ENCODE measurements at regions not wholly inside any gene's neighbourhood (a gene's known extent, or its start where the extent isn't known, plus 50 kb on each side); places are given as distances from the start of the nearest gene placed in this dataset.

DNA sequence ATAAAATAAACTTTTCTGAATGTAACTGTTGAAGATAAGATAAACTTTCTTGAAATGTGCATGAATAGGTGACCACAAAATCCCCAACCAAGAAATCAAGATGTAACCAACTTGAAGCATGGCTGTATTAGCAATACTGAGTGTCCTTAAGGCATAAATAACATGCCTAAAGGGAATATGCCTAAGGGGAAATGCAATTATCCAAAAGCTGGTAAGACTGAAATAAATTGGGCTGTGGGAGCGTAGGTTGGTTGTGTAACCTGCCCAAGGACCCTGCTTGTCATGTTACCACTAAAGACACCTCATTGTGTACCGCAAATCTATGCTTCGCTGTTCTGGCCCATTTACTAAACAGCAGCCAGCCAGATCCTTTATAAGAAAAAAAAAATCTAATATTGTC is 200.8 kb upstream of the PDE10A start:
- in situ Hi-C loops (cut with HindIII; ENCODE audit: low sequenced_read_pairs): no loop called here
- no peak for DNase-seq (ENCODE audit: low spot score)

DNA sequence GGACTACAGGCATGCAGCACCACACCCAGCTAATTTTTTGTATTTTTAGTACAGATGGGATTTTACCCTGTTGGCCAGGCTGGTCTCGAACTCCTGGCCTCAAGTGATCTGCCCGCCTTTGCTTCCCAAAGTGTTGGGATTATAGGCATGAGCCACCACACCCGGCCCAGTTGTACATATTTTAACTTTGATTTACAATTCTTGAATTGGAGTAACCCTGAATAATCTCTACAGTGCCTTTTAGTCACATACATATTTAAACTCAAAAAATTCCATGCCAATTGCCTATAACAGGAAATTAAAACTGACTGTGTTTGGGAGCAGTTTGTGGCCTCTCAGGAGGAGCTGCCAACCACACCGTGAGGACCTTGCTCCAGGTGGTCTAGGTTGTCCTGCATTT is 199.8 kb upstream of the PDE10A start:
- in situ Hi-C loops (cut with HindIII; ENCODE audit: low sequenced_read_pairs): no loop called here
- no peak for DNase-seq (ENCODE audit: low spot score)

DNA sequence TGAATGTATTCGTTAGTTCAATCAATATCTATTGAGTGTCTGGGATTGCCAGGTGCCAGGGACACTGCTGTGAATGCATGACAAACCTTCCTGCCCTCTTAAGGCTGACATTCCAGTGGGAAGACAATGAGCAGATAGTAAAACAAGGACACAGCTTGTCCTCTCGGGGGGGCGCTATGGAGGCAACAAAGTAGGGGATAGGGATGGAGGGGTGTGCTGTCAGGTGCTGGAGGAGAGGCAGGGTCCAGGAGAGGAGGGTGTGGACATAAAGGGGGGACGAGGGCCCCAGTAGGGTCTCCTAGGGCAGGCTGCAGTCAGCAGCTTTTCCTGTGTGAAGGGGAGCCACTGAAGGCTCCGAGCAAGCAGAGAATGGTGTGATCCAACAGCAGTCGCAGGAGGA is 198.2 kb upstream of the PDE10A start:
- DNase-seq (ENCODE audit: low spot score): no peak
- in situ Hi-C loops (cut with HindIII; ENCODE audit: low sequenced_read_pairs): no loop called here

DNA sequence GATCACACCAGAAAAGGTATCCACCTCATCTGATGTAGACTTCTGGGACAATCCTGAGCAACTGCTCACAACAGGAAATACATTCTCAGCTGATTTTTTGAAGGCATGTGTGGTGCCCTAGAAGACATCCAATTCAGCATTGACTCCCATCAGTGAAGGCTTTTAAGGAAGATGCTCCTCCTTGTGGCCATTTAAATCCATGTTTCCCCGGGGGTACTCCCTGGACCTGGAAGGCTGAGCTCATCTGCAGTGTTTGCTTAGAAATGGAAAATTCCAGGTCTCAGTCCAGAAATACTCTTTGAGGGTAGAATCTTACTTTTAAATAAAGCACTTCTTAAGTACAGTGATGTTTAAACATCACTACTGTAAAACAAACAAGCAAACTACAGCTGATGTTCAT is 195.5 kb upstream of the PDE10A start:
- in situ Hi-C loops (cut with HindIII; ENCODE audit: low sequenced_read_pairs): no loop called here

DNA sequence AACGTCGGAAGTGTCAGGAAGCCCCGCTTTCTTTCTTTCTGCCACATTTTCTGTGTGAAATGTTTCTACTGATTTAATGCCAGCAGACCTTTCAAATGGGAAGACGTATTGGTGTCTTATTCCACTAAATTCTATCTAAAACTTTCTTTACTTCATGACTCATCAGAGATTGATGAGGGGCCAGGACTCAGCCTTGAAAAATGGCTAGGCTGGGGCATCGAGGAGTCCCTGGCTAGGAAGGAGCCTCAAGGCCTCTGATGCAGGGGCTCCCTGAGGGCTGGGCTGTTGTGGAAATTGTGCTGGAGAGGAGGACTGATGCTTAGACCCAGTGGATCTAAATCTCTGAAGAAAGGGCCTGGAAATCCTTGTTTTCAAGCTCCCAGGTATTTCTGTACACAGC is 192.8 kb upstream of the PDE10A start:
- no peak for DNase-seq (ENCODE audit: low spot score)
- in situ Hi-C loops (cut with HindIII; ENCODE audit: low sequenced_read_pairs): no loop called here

More for the DNA sequence above, 195.5 kb upstream of the PDE10A start:
- DNase-seq (ENCODE audit: low spot score): no peak

DNA sequence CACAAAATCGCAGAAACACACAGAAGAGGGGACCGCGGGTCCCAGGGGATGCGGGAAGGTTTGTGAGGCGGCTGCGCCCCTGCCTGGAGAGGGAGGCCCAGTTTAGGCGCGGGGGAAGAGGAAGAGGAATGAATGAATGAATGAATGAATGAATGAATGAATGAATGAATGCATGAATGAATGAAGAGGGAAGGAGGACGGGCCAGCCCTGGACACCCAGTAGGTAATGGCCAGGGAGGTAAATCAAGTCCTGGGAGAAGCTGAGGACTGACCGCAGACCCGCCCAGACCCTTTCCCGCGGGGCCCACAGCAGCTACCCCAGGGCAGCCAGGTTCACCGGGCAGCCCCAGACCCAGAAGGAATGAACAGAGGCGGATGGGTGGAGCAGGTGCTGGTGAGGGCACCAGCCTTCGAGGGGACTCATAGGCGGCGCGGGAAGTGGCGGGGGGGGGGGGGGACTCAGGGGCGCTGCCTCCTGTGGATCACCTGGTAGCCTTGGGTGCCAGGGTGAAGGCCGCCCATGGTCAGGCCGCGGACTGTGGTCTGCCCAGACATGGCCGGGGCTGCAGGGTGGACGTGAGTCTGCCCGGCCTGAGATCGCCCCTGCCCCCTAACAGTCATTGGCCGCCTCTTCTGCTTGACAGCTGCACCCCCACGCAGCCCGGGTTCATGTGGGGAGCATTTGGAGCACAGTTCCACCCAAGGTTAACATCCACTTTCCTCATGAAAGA is 192.0 kb upstream of the PDE10A start:
- in situ Hi-C loops (cut with HindIII; ENCODE audit: low sequenced_read_pairs): no loop called here

DNA sequence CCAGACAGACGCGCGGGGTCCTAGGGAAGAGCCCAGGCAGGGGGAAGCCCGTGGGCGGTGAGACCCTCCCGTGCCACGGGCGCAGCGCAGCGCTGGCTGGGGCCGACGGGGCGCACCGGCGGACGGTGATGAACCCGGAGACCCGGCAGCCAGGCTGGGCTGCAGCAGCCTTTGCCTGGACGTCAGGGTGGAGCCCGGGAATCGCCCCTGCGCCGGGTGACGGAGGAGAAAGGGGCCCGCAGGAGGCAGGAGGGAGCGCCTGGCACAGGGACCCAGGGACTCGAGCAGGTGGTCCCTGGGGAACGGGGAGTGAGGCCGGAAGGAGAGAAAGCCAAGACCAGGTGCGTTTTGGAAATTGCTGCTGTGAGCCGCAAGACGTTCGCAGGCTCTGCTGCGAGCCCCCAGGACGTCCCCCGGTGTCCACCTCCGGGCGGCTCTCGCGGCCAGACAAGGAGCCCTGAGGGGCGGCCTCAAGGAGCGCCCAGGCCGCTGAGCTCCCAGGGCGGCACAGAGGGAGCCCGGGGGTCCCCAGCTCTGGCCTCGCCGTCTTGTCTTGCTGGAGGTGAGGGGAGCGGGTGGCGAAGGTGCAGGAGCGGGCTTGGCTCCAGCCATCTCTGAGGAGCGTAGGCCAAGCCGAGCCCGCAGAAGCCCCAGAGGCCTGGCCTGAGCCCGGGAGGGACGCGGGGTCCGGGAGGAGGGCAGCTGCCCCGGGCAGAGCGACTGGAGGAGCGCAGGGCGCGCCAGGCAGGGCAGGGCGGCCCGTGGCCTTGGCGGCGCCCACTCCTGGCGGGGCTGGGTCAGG is 191.2 kb upstream of the PDE10A start:
- no peak for DNase-seq (ENCODE audit: low spot score)
- in situ Hi-C loops (cut with HindIII; ENCODE audit: low sequenced_read_pairs): no loop called here

More for the DNA sequence above, 192.0 kb upstream of the PDE10A start:
- DNase-seq (ENCODE audit: low spot score): no peak

DNA sequence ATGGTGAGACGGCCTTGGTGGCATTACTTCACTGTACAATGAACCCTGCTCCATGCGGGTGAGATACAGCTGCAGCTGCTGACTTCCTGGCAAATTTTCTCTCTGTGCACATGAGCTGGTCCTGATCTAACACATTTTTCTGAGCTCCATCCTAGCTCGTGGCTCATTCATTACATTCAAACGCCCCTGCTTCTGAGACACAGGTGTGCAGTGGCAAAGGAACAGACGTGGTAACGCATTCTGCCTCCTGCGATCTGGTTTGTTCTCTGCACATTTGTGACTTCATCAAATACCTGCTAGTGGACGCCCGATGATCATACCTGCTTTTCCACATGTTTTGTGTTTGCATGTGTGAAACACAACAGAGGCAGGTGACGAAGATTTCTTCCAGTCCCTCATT is 189.6 kb upstream of the PDE10A start:
- in situ Hi-C loops (cut with HindIII; ENCODE audit: low sequenced_read_pairs): no loop called here
- peak; percentile 19 for DNase-seq (ENCODE audit: low spot score)

DNA sequence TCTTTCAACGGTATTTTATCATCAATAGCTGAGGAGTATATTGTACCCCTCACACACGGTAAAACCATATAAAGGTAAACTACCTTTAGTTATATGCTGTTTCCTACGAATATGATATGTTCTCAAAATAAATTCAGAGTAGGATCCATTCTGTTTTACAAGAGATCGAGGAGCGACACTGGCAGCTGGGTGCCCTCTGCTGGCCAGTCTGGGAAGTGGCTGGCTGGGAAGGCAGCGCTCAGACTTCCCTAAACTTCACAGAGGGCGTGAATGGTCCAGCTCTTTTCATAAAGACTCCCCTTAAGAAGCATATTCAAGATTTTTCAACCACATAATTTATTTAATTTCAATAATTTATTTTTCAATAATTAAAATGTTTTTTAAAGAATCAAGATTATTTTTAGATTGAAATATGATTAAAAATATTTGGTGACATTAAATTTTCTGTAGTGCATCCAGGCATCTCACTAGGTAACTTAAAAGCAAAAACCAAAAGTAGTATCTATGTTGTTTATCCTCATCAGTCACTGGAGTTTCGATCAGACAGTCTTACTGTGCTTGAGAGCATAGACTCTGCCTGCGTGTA is 187.5 kb upstream of the PDE10A start:
- in situ Hi-C loops (cut with HindIII; ENCODE audit: low sequenced_read_pairs): no loop called here
- peak; percentile 80 for DNase-seq (ENCODE audit: low spot score)

DNA sequence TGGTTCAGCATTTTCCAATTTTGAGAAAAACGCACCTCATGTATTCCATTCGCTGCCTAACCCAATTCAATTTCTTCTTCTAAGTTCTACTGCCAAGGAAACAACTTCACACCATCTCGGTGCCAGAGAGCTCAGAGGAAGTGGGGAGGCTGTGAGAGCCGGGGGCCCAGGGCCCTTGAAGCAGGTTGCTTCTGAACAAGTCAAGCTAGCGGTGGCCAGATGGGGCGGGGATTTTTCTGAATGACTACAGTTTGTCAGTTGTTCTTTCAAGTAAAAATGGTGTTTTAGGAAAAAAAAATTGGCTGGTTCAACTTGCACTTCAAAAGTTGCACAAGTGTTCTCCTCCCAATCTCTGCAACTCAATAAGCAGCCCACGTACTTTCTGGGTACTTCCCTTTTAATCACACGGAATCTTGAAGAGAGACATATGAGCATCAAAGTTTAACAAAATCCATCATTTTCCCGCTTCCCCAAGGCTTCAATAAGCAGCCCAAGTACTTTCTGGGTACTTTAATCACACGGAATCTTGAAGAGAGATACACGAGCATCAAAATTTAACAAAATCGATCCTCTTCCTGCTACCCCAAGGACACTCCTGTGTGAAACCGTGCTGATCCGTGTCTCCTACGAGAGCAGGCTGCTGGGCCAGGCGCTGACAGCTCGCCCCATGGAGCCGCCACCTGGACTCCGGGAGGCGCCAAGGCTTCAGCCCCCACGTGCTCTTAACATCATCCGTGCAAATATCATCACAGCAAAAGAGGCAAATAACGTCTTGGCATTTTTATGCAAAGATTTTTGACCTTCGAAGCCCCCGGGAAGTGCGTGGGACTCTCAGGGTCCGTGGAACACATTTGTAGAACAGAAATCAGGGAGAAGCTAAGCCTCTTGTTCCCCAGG is 186.7 kb upstream of the PDE10A start:
- in situ Hi-C loops (cut with HindIII; ENCODE audit: low sequenced_read_pairs): no loop called here
- DNase-seq (ENCODE audit: low spot score): peak; percentile 76

DNA sequence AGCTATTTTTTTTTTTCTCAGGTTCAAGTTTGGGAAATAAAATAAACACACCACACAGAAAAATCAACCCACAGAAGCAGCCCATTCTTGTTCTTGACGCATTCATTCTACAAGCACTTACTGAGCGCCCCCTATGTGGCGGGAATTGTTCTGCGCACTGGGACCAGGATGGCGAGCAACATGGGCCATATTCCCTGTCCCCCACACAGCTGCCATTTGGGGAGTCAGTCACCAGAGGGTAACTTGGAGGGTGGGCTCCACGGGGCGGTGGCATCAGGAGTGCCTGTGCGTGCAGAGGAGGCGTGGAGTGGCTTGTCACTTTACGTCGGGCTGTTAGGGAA is 185.0 kb upstream of the PDE10A start:
- in situ Hi-C loops (cut with HindIII; ENCODE audit: low sequenced_read_pairs): no loop called here
- no peak for DNase-seq (ENCODE audit: low spot score)

DNA sequence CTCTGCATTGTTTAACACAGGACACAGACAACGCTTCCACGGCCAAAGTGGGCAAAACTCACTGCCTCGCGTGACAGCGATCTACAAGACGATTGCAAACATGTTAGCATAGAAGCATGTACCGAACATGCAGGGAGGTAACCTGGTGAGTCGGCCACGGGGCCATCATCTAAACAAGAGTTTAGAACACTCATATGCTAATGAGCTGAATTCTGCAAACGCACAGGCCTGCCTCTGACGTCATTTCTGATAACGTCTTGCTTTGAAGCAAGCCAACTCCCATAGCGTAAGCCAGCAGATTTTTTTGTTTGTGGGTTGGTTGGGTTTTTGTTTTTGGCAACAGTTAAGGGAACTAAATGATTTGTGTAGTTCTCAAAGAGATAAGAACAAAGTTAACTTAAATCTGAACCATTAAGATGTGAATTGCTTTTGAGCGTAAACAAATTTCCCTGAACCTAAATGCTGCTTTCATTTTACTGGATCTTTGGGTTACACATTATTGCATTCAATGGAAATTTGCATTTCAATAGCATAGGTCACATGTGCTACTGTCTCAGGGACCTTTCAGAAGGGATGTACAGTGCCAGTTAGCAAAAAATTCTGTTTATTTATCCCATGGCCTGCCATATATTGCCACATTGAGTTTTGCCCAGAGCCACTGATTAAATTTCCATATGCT is 184.5 kb upstream of the PDE10A start:
- DNase-seq (ENCODE audit: low spot score): no peak
- in situ Hi-C loops (cut with HindIII; ENCODE audit: low sequenced_read_pairs): no loop called here

DNA sequence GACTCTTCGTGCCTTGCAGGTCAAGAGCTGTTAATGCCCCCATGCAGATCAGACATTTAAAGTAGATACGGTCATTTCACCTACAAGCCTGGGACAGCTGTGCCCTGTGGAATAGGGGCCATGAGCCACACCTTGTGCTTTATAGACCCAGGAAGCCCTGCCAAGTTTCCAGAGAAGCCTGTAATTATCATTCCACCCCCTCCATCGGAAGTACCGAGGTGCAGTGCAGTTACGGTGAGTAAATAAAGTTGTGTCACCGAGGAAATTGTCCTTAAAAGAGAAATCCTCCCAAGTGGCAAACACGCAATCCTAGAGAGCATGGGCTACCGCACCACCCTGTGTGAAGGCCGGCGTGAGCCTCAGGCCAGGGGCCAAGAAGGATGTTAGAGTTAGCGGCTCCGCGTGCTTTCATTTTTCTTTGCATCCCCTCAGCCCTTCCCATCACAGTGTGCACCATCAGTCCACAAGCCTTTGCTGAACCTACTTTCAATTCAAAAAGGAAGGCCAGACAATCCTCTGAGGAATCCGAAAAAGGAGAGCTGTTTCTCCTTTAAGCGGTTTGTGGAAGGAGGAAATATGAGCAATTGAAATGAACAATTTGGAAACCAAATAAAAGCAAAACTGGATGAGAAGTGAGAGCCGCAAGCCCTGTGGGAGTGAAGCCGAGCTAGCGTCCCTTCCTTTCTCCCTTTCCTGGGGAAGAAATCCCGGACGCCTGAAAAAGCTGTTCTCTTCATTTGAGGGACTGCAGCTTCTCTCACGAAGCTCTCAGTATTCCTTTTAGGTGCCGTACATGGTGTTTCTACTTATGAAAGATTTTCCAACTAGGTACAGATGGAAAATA is 183.3 kb upstream of the PDE10A start:
- in situ Hi-C loops (cut with HindIII; ENCODE audit: low sequenced_read_pairs): no loop called here
- no peak for DNase-seq (ENCODE audit: low spot score)

DNA sequence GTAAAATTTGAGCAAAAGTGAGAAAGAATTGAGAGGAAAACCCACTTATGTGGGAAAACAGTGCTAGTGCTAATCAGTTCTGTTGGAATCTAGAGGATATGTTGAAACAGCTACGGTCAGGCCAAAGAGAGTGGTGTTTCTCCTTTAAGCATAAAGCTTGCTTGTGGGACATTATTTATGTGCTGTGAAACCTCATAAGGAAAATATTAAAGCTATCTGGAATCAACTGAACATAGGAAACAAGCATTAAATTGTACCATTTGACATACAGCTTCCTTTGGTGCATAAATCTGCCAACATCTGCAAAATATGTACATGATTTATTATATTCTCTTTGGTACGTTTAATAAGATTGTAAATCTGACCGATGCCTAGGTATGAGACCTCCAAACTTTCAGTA is 182.5 kb upstream of the PDE10A start:
- DNase-seq (ENCODE audit: low spot score): no peak
- in situ Hi-C loops (cut with HindIII; ENCODE audit: low sequenced_read_pairs): no loop called here

DNA sequence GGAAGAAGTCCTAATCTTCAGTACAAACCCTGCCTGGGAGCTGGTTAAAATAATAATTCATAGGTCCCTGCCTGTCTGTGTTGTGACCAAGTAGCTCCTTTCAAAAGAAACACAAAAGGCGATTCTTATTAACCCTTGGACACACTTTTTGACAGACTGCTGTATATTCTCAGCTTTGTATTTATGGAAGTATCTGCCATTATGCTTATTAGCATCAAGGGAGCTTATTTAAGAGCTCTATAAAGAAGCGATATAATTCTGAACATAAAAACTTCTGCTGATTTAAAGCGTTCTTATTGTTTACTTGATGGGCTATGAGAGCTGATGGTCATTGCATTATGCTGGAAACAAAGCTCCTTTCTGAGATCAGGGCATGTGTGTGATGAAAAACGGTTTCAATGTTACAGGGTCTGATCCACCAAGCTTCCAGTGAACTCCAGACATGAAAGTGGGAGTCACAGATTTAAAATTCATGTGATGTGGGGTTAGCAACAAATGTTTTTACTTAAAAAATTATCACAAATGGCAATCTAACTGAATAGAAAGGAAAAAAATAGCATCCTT is 181.8 kb upstream of the PDE10A start:
- DNase-seq (ENCODE audit: low spot score): no peak
- in situ Hi-C loops (cut with HindIII; ENCODE audit: low sequenced_read_pairs): no loop called here

DNA sequence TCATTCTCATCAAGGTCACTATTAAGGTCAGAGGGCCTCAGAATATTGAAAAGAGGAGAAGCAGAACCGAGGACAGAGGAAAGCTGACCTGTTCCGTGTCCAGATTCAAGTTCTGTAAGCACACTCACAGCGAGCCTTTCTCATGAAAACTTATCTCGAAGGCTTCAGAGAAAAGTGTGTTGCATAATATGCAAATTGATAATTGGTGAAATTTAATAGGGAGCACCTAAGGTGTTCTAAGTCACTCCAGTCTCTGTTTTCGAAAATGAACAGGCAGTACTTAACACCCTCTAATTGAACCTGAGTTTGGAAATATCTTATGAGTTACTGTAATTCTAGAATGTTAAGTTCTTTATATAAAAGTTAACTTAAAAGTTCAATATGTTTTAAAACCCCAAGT is 181.2 kb upstream of the PDE10A start:
- no peak for DNase-seq (ENCODE audit: low spot score)
- in situ Hi-C loops (cut with HindIII; ENCODE audit: low sequenced_read_pairs): no loop called here

DNA sequence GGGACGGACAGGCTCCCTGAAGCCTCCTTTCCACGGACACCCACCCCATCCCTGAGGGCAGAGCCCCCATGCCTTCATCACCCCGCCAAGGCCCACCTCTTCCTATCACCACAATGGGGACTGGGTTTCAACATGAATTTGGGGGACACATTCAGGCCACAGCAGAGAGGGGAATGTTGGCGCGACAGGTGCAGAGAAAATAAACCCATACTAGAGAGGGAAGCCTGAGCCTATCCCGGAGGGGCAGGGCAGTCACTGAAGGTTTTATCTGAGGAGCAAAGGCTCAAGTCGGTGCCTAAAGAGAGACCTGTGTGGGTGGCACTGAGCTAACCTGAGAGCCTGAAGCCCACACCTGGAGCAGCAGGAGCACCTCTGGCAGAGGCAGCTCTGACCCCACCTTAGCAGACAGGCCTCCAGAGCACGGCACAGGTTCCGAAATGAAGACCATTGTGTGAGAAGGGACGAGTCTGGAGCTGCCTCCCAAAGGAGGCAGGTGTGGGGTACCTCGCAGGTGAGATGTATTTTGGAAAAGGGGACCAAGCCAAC is 180.6 kb upstream of the PDE10A start:
- DNase-seq (ENCODE audit: low spot score): no peak
- in situ Hi-C loops (cut with HindIII; ENCODE audit: low sequenced_read_pairs): no loop called here

DNA sequence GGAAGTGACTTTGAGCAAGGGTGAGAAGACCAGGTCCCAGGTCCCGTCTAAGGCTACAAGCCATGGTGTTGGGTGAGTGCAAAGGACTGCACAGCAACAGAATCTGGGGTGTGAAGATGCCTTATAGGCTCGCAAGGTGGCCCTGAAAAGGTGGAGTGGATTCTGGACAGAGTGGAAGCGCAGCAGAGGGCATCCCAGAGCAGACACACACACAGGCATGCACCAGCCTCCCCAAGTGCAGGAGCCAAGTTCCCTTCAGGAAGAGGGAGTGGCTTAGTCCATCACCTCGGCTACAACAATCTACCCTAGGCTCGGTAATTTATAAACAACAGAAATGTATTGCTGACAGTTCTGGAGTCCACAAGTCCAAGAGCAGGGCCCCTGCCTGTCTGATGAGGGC is 180.1 kb upstream of the PDE10A start:
- no peak for DNase-seq (ENCODE audit: low spot score)
- in situ Hi-C loops (cut with HindIII; ENCODE audit: low sequenced_read_pairs): no loop called here

Measured in G401 (cell line).